Stimulated activated naive CD8-positive, alpha-beta T cell treated with anti-CD3 and anti-CD28 coated beads, Interleukin-15, Interleukin-2, amounts not matched to agents 100 ng/mL and 50 ng/mL, for 24 hours (primary cell): ENCODE measurements at regions not wholly inside any gene's neighbourhood (a gene's known extent, or its start where the extent isn't known, plus 50 kb on each side); places are given as distances from the start of the nearest gene placed in this dataset.
"Not testable (repeated sequence)": the region's sequence is repeated elsewhere in the genome, so short reads cannot be mapped to it uniquely, and the experiment has no call there.

Source experiments
- H3K27ac Mint-ChIP-seq: one replicate; pipeline ENCODE4 v1.8.0; 2021; ENCODE audit warnings: mild to moderate bottlenecking, mixed read lengths
- H3K27me3 Mint-ChIP-seq: one replicate; pipeline ENCODE4 v1.8.0; 2021; ENCODE audit warnings: mixed read lengths
- H3K36me3 Mint-ChIP-seq: one replicate; pipeline ENCODE4 v1.8.0; 2021; ENCODE audit warnings: low read depth, mixed read lengths
- H3K4me1 Mint-ChIP-seq: one replicate; pipeline ENCODE4 v1.8.0; 2021; ENCODE audit warnings: low read depth, mixed read lengths
- H3K4me3 Mint-ChIP-seq: one replicate; pipeline ENCODE4 v1.8.0; 2021; ENCODE audit warnings: mild to moderate bottlenecking, mixed read lengths
- H3K9me3 Mint-ChIP-seq: one replicate; pipeline ENCODE4 v1.8.0; 2021; ENCODE audit warnings: mixed read lengths

GRCh38 chr1:30444401-30444800 is 279.0 kb downstream of the MATN1 start:
- H3K27ac Mint-ChIP-seq: no peak overlapping the region
- H3K36me3 Mint-ChIP-seq: no peaks in the 10 kb centered on the region
- H3K9me3 Mint-ChIP-seq: peaks cover 7% of the 10 kb centered on the region
- H3K4me1 Mint-ChIP-seq: no peaks in the 10 kb centered on the region
- no peak overlapping the region for H3K4me3 Mint-ChIP-seq
- no peaks in the 10 kb centered on the region for H3K27me3 Mint-ChIP-seq

GRCh38 chr1:30438274-30438673 is 285.1 kb downstream of the MATN1 start:
- H3K27ac Mint-ChIP-seq, H3K36me3 Mint-ChIP-seq, H3K4me3 Mint-ChIP-seq, H3K4me1 Mint-ChIP-seq: not testable (repeated sequence)
- H3K9me3 Mint-ChIP-seq: peaks cover 19% of the 10 kb centered on the region
- H3K27me3 Mint-ChIP-seq: peaks cover 13% of the 10 kb centered on the region

GRCh38 chr1:30437059-30437576 is 286.3 kb downstream of the MATN1 start:
- H3K9me3 Mint-ChIP-seq: peaks cover 19% of the 10 kb centered on the region
- no peak overlapping the region for H3K27ac Mint-ChIP-seq
- peaks cover 5% of the 10 kb centered on the region for H3K36me3 Mint-ChIP-seq
- H3K4me1 Mint-ChIP-seq: no peaks in the 10 kb centered on the region
- no peak overlapping the region for H3K4me3 Mint-ChIP-seq
- H3K27me3 Mint-ChIP-seq: peaks cover 25% of the 10 kb centered on the region

GRCh38 chr1:30427545-30427944 is 295.8 kb downstream of the MATN1 start:
- no peaks in the 10 kb centered on the region for H3K4me1 Mint-ChIP-seq
- H3K9me3 Mint-ChIP-seq: peaks cover 28% of the 10 kb centered on the region
- H3K36me3 Mint-ChIP-seq: no peaks in the 10 kb centered on the region
- peaks cover 55% of the 10 kb centered on the region for H3K27me3 Mint-ChIP-seq
- H3K27ac Mint-ChIP-seq: no peak overlapping the region
- no peak overlapping the region for H3K4me3 Mint-ChIP-seq

- Mint-ChIP-seq H3K4me3 (no peak overlapping the region), H3K4me1 (no peaks in the 10 kb centered on the region), H3K27me3 (peaks cover 32% of the 10 kb centered on the region), H3K9me3 (peaks cover 28% of the 10 kb centered on the region), H3K27ac (no peak overlapping the region), H3K36me3 (no peaks in the 10 kb centered on the region)
Measured at GRCh38 chr1:30425046-30425445, 298.3 kb downstream of the MATN1 start.

- Mint-ChIP-seq H3K27ac (no peak overlapping the region), H3K4me3 (no peak overlapping the region), H3K36me3 (no peaks in the 10 kb centered on the region), H3K9me3 (peaks cover 23% of the 10 kb centered on the region), H3K4me1 (no peaks in the 10 kb centered on the region), H3K27me3 (peaks cover 28% of the 10 kb centered on the region)
Measured at GRCh38 chr1:30423570-30423969, 299.8 kb downstream of the MATN1 start.

GRCh38 chr1:30422251-30422650 is 301.1 kb downstream of the MATN1 start:
- Mint-ChIP-seq H3K9me3 (peaks cover 10% of the 10 kb centered on the region), H3K27ac (no peak overlapping the region), H3K27me3 (peaks cover 18% of the 10 kb centered on the region), H3K36me3 (no peaks in the 10 kb centered on the region), H3K4me3 (no peak overlapping the region), H3K4me1 (no peaks in the 10 kb centered on the region)

GRCh38 chr1:30420519-30421050 is 302.8 kb downstream of the MATN1 start:
- peaks cover 4% of the 10 kb centered on the region for H3K9me3 Mint-ChIP-seq
- no peak overlapping the region for H3K27ac Mint-ChIP-seq
- H3K4me3 Mint-ChIP-seq: no peak overlapping the region
- H3K36me3 Mint-ChIP-seq: no peaks in the 10 kb centered on the region
- H3K27me3 Mint-ChIP-seq: peaks cover 10% of the 10 kb centered on the region
- no peaks in the 10 kb centered on the region for H3K4me1 Mint-ChIP-seq

GRCh38 chr1:30419831-30420230 is 303.6 kb downstream of the MATN1 start:
- Mint-ChIP-seq H3K27ac (no peak overlapping the region), H3K9me3 (peaks cover 4% of the 10 kb centered on the region), H3K36me3 (no peaks in the 10 kb centered on the region), H3K4me3 (no peak overlapping the region), H3K4me1 (no peaks in the 10 kb centered on the region), H3K27me3 (peaks cover 8% of the 10 kb centered on the region)

GRCh38 chr1:30418939-30419720 is 304.3 kb downstream of the MATN1 start:
- H3K27me3 Mint-ChIP-seq: peaks cover 8% of the 10 kb centered on the region
- no peak overlapping the region for H3K4me3 Mint-ChIP-seq
- H3K4me1 Mint-ChIP-seq: no peaks in the 10 kb centered on the region
- H3K9me3 Mint-ChIP-seq: peaks cover 4% of the 10 kb centered on the region
- H3K36me3 Mint-ChIP-seq: no peaks in the 10 kb centered on the region
- H3K27ac Mint-ChIP-seq: no peak overlapping the region

- no peak overlapping the region for H3K27ac Mint-ChIP-seq
- peaks cover 7% of the 10 kb centered on the region for H3K27me3 Mint-ChIP-seq
- no peaks in the 10 kb centered on the region for H3K4me1 Mint-ChIP-seq
- peaks cover 3% of the 10 kb centered on the region for H3K9me3 Mint-ChIP-seq
- no peak overlapping the region for H3K4me3 Mint-ChIP-seq
- no peaks in the 10 kb centered on the region for H3K36me3 Mint-ChIP-seq
Measured at GRCh38 chr1:30418061-30418938, 305.1 kb downstream of the MATN1 start.

GRCh38 chr1:30417701-30418046 is 305.7 kb downstream of the MATN1 start:
- no peak overlapping the region for H3K27ac Mint-ChIP-seq
- H3K36me3 Mint-ChIP-seq: no peaks in the 10 kb centered on the region
- H3K4me3 Mint-ChIP-seq: no peak overlapping the region
- H3K27me3 Mint-ChIP-seq: peaks cover 3% of the 10 kb centered on the region
- H3K4me1 Mint-ChIP-seq: no peaks in the 10 kb centered on the region
- H3K9me3 Mint-ChIP-seq: no peaks in the 10 kb centered on the region

GRCh38 chr1:30417001-30417700 is 306.2 kb downstream of the MATN1 start:
- Mint-ChIP-seq H3K4me3 (no peak overlapping the region), H3K9me3 (no peaks in the 10 kb centered on the region), H3K4me1 (no peaks in the 10 kb centered on the region), H3K27ac (no peak overlapping the region), H3K36me3 (no peaks in the 10 kb centered on the region), H3K27me3 (peaks cover 3% of the 10 kb centered on the region)

GRCh38 chr1:30416221-30416820 is 307.1 kb downstream of the MATN1 start:
- Mint-ChIP-seq H3K27ac (no peak overlapping the region), H3K36me3 (no peaks in the 10 kb centered on the region), H3K27me3 (peaks cover 3% of the 10 kb centered on the region), H3K4me3 (no peak overlapping the region), H3K9me3 (no peaks in the 10 kb centered on the region), H3K4me1 (no peaks in the 10 kb centered on the region)
